A673 (cell line): ENCODE measurements at regions not wholly inside any gene's neighbourhood (a gene's known extent, or its start where the extent isn't known, plus 50 kb on each side); places are given as distances from the start of the nearest gene placed in this dataset.

Experiments used
- BruUV-seq: library from RNA; stranded (reverse); fragments of 400-500 nt; replicated peaks from 2 replicates; lab custom pipeline; 2021; lab: Mats Ljungman, UMichigan
- CTCF ChIA-PET: fragments of 300-600 bp; sonication (Branson Sonifier 250); formaldehyde crosslinking; loops from one replicate; lab custom pipeline; 2022; ENCODE audit warnings: antibody characterized with exemption; lab: Charles Lee
- POLR2A ChIA-PET: fragments of 300-600 bp; sonication (Branson Sonifier 250); formaldehyde crosslinking; loops from one replicate; lab custom pipeline; 2022; ENCODE audit warnings: antibody characterized with exemption; ENCODE audit not compliant: low non-redundant PET; lab: Charles Lee
- DNase-seq: peaks from one replicate; pipeline ENCODE4 v3.0.0-alpha.2; 2015; ENCODE audit warnings: low spot score
- H3K27ac ChIP-seq: fragments of 200-600 bp; sonication (generic); 2 replicates; pipeline ENCODE4 v1.5.1; 2016; ENCODE audit warnings: mixed run types, low read depth, mild to moderate bottlenecking, mixed read lengths, antibody characterized with exemption, low read length; ENCODE audit not compliant: poor library complexity, severe bottlenecking
- H3K27me3 ChIP-seq: fragments of 200-600 bp; sonication (generic); replicated peaks from 2 replicates; pipeline ENCODE4 v1.6.1; 2017; ENCODE audit warnings: mixed run types, low read depth, mild to moderate bottlenecking, mixed read lengths, antibody characterized with exemption, low read length; ENCODE audit not compliant: insufficient read depth, poor library complexity
- H3K36me3 ChIP-seq: fragments of 200-600 bp; sonication (generic); 2 replicates; pipeline ENCODE4 v1.6.1; 2016; ENCODE audit warnings: mixed run types, mild to moderate bottlenecking, mixed read lengths, antibody characterized with exemption, low read length; ENCODE audit not compliant: insufficient read depth, poor library complexity, severe bottlenecking
- H3K4me1 ChIP-seq: fragments of 200-600 bp; sonication (generic); 2 replicates; pipeline ENCODE4 v1.6.1; 2017; ENCODE audit warnings: mixed run types, mild to moderate bottlenecking, mixed read lengths, antibody characterized with exemption, low read length; ENCODE audit not compliant: insufficient read depth, poor library complexity, severe bottlenecking
- H3K4me3 ChIP-seq: fragments of 200-600 bp; sonication (generic); 2 replicates; pipeline ENCODE4 v1.5.1; 2016; ENCODE audit warnings: low read depth, mixed run types, mild to moderate bottlenecking, mixed read lengths, low read length; ENCODE audit not compliant: poor library complexity, severe bottlenecking
- H3K9me3 ChIP-seq: fragments of 200-600 bp; sonication (generic); 2 replicates; pipeline ENCODE4 v1.6.1; 2016; ENCODE audit warnings: mixed run types, low read depth, mild to moderate bottlenecking, mixed read lengths, antibody characterized with exemption, low read length; ENCODE audit not compliant: poor library complexity, severe bottlenecking
- EZH2 ChIP-seq: fragments of 200-600 bp; sonication (generic); IDR thresholded peaks from 2 replicates; pipeline ENCODE4 v1.6.1; 2017; ENCODE audit warnings: borderline replicate concordance, low read depth, mild to moderate bottlenecking, mixed read lengths, antibody characterized with exemption, low read length; ENCODE audit not compliant: poor library complexity, severe bottlenecking
- intact Hi-C: fragments of 100-400 bp; cut with micrococcal nuclease; formaldehyde crosslinking; loops from one replicate; pipeline ENCODE4 v1.10.0; 2022; ENCODE audit not compliant: unreplicated experiment
- TF ChIP-seq, protein P1 (sequence below): fragments of 300-800, 200-600 bp; sonication (generic); conservative IDR thresholded peaks from 2 replicates; pipeline ENCODE4 v1.5.1; 2017; ENCODE audit warnings: low read depth, mild to moderate bottlenecking, antibody characterized with exemption, low read length, moderate library complexity, mixed read lengths

GRCh38 chr1:56036479-56036878 is 542.9 kb downstream of the PLPP3 start:
- no peaks in the 10 kb centered on the region for H3K9me3 ChIP-seq
- no peak for DNase-seq
- H3K4me3 ChIP-seq, result no peak overlapping the region
- no peaks in the 10 kb centered on the region for H3K27me3 ChIP-seq
- H3K36me3 ChIP-seq, result no peaks in the 10 kb centered on the region
- intact Hi-C loops, result no loop called here
- H3K4me1 ChIP-seq, result no peaks in the 10 kb centered on the region
- CTCF ChIA-PET, result no interaction called here
- BruUV-seq, result no TSS peak
- no peak overlapping the region for H3K27ac ChIP-seq
- POLR2A ChIA-PET, result no interaction called here
- TF ChIP-seq EZH2, result no peak
- TF ChIP-seq, protein P1, sequence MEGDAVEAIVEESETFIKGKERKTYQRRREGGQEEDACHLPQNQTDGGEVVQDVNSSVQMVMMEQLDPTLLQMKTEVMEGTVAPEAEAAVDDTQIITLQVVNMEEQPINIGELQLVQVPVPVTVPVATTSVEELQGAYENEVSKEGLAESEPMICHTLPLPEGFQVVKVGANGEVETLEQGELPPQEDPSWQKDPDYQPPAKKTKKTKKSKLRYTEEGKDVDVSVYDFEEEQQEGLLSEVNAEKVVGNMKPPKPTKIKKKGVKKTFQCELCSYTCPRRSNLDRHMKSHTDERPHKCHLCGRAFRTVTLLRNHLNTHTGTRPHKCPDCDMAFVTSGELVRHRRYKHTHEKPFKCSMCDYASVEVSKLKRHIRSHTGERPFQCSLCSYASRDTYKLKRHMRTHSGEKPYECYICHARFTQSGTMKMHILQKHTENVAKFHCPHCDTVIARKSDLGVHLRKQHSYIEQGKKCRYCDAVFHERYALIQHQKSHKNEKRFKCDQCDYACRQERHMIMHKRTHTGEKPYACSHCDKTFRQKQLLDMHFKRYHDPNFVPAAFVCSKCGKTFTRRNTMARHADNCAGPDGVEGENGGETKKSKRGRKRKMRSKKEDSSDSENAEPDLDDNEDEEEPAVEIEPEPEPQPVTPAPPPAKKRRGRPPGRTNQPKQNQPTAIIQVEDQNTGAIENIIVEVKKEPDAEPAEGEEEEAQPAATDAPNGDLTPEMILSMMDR, result no peak

DNA sequence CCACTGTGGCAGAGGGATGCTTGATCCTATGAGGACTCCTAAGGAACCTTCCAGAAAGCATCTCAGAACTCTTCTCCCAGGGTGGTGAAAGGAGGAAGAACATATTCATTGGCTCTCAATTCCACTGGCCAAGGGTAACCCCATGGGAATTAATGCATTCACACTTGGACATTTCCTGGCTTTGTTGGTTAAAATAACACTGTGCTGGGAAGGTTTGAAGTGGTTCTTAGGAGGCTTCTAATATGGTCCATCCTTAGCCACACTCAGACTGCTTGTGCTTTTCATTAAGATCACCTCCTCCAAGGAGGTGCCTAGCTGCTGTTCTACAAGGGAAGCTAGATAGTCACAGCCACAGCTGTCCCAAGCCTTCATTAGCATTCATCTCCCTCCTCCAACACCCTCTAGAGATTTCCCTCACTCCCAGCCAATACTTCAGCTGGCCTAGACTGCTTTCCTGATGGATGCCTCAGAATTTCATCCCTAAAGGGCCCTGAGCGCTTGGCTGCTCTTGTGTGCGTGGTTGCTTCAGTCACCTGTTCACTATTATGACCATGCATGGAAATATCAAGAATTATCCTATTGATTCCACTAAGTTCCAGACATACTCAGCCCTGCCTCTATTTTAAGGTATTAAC is 544.4 kb downstream of the PLPP3 start:
- Histone ChIP-seq H3K4me3 (no peak overlapping the region), H3K4me1 (no peaks in the 10 kb centered on the region), H3K27me3 (no peaks in the 10 kb centered on the region), H3K27ac (no peak overlapping the region), H3K9me3 (no peaks in the 10 kb centered on the region), H3K36me3 (no peaks in the 10 kb centered on the region)
- CTCF ChIA-PET, result no interaction called here
- POLR2A ChIA-PET, result no interaction called here
- intact Hi-C loops, result no loop called here
- no peak for DNase-seq
- BruUV-seq, result no TSS peak
- no peak for TF ChIP-seq EZH2
- TF ChIP-seq, protein P1, result no peak

DNA sequence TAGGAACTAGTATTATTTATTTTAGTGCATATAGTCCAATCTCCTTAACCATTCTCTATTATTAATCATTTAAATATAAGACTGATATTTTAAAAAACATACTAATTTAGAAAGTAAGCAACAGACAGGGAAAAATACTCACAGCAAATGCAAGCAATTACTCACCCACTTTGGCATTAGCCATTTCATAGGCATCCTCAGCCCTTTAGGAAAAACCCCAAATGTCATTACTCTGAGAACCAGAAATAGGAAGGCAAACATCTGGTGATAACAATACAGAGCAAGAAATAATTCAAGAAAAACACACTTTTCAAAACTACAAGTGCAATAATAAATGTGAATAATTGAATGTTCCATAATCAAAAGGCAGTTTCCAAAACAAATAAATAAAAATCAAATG is 545.1 kb downstream of the PLPP3 start:
- TF ChIP-seq EZH2, result no peak
- TF ChIP-seq, protein P1, result no peak

More for the DNA sequence above, 545.1 kb downstream of the PLPP3 start:
- intact Hi-C loops, result no loop called here
- BruUV-seq, result no TSS peak
- CTCF ChIA-PET, result no interaction called here
- Histone ChIP-seq H3K36me3 (no peaks in the 10 kb centered on the region), H3K4me1 (no peaks in the 10 kb centered on the region), H3K27me3 (no peaks in the 10 kb centered on the region), H3K4me3 (no peak overlapping the region), H3K9me3 (no peaks in the 10 kb centered on the region), H3K27ac (no peak overlapping the region)
- POLR2A ChIA-PET, result no interaction called here
- no peak for DNase-seq
